Loucy (cell line): ENCODE measurements at regions not wholly inside any gene's neighbourhood (a gene's known extent, or its start where the extent isn't known, plus 50 kb on each side); places are given as distances from the start of the nearest gene placed in this dataset.

Experiments
- H2AFZ ChIP-seq: fragments of 200-600 bp; sonication (generic); 2 replicates; pipeline ENCODE4 v1.6.0; 2016; ENCODE audit warnings: antibody characterized with exemption, mild to moderate bottlenecking, low read length, moderate library complexity
- H3F3A ChIP-seq: fragments of 200-600 bp; 2 replicates; pipeline ENCODE4 v1.6.0; 2016; ENCODE audit warnings: antibody characterized with exemption, low read depth, mild to moderate bottlenecking
- H3K27me3 ChIP-seq: fragments of 200-600 bp; sonication (generic); 2 replicates; pipeline ENCODE4 v1.6.1; 2014; ENCODE audit warnings: low read length, mild to moderate bottlenecking; ENCODE audit not compliant: insufficient read depth, poor library complexity, severe bottlenecking
- H3K36me3 ChIP-seq: fragments of 200-600 bp; sonication (generic); 2 replicates; pipeline ENCODE4 v1.6.1; 2016; ENCODE audit warnings: low read length; ENCODE audit not compliant: insufficient read depth
- H3K4me1 ChIP-seq: fragments of 200-600 bp; sonication (generic); 2 replicates; pipeline ENCODE4 v1.5.1; 2014; ENCODE audit warnings: low read length, mild to moderate bottlenecking; ENCODE audit not compliant: insufficient read depth, poor library complexity, severe bottlenecking
- H3K4me2 ChIP-seq: fragments of 200-600 bp; sonication (generic); 2 replicates; pipeline ENCODE4 v1.6.0; 2014; ENCODE audit warnings: antibody characterized with exemption, low read length, low read depth, mild to moderate bottlenecking; ENCODE audit not compliant: poor library complexity, severe bottlenecking
- H3K4me3 ChIP-seq: fragments of 200-600 bp; sonication (generic); 2 replicates; pipeline ENCODE4 v1.5.1; 2014; ENCODE audit warnings: low read length, mild to moderate bottlenecking, mixed read lengths; ENCODE audit not compliant: poor library complexity, severe bottlenecking
- H3K79me2 ChIP-seq: fragments of 200-600 bp; sonication (generic); 2 replicates; pipeline ENCODE4 v1.6.1; 2014; ENCODE audit warnings: low read length; ENCODE audit not compliant: insufficient read depth
- H3K9ac ChIP-seq: fragments of 200-600 bp; sonication (generic); 2 replicates; pipeline ENCODE4 v1.6.0; 2014; ENCODE audit warnings: mild to moderate bottlenecking, low read depth, low read length, moderate library complexity; ENCODE audit not compliant: poor library complexity, severe bottlenecking
- H3K9me2 ChIP-seq: fragments of 200-600 bp; sonication (generic); replicated peaks from 2 replicates; pipeline ENCODE4 v1.6.1; 2016; ENCODE audit warnings: low read depth, low read length, mixed read lengths
- H3K9me3 ChIP-seq: fragments of 200-600 bp; sonication (generic); 2 replicates; pipeline ENCODE4 v1.6.1; 2014; ENCODE audit warnings: mild to moderate bottlenecking, antibody characterized with exemption, low read length, low read depth; ENCODE audit not compliant: insufficient read depth
- H4K20me1 ChIP-seq: fragments of 200-600 bp; sonication (generic); 2 replicates; pipeline ENCODE4 v1.6.0; 2014; ENCODE audit warnings: antibody characterized with exemption, low read length, mild to moderate bottlenecking; ENCODE audit not compliant: insufficient read depth, poor library complexity, severe bottlenecking
- EZH2phosphoT487 ChIP-seq: fragments of 200-600 bp; IDR thresholded peaks from 2 replicates; pipeline ENCODE4 v1.6.1; 2018; ENCODE audit warnings: antibody characterized with exemption, mild to moderate bottlenecking, moderate library complexity, borderline replicate concordance
- TF ChIP-seq, protein P1 (sequence below): fragments of 200-600 bp; sonication (generic); conservative IDR thresholded peaks from 2 replicates; pipeline ENCODE4 v1.5.1; 2014; ENCODE audit warnings: mild to moderate bottlenecking, antibody characterized with exemption, low read length

DNA sequence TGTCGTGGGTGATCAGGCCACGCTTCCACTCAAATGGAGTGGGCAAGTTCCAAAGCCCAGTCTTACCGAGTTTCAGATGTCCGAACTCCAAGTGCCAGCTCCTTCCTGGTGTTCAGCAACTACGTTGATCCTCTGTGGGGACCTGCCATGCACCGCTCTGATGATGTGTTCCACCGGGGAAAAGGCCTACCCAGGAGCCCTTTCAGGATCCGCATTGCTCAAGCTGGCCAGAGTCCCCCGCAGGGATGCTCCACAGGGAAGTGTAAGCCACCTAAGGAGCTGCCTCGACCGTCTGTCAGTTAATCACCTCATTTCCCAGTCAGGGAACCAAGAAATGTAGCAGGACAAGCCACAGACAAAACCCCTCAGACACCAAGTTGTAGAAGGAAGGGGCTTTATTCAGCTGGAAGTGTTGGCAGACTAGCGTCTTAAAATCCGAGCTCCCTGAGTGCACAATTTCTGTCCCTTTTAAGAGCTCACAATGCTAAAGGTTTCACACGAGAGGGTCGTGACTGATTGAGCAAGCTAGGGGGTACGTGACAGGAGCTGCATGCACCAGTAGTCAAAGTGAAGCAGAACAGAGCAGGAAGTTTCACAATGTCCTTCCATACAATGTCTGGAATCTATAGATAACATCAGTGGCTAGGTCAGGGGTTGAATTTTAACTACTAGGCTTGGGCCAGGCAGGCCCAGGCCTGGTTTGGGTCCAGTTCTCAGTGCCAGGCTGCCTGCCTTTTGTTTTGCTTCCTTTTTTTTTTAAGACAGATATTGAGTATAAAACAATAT, 126.2 kb upstream of the ZDHHC15 start:
- Histone ChIP-seq H3K9me2 (no peaks in the 10 kb centered on the region), H3K27me3 (no peaks in the 10 kb centered on the region), H3K36me3 (no peaks in the 10 kb centered on the region), H3K9ac (no peak overlapping the region), H2AFZ (no peak overlapping the region), H3F3A (no peaks in the 10 kb centered on the region), H3K9me3 (no peaks in the 10 kb centered on the region), H3K4me2 (no peak overlapping the region), H3K4me3 (no peak overlapping the region), H3K4me1 (no peaks in the 10 kb centered on the region), H3K79me2 (no peaks in the 10 kb centered on the region), H4K20me1 (no peaks in the 10 kb centered on the region)
- no peak for TF ChIP-seq EZH2phosphoT487
- TF ChIP-seq, protein P1, sequence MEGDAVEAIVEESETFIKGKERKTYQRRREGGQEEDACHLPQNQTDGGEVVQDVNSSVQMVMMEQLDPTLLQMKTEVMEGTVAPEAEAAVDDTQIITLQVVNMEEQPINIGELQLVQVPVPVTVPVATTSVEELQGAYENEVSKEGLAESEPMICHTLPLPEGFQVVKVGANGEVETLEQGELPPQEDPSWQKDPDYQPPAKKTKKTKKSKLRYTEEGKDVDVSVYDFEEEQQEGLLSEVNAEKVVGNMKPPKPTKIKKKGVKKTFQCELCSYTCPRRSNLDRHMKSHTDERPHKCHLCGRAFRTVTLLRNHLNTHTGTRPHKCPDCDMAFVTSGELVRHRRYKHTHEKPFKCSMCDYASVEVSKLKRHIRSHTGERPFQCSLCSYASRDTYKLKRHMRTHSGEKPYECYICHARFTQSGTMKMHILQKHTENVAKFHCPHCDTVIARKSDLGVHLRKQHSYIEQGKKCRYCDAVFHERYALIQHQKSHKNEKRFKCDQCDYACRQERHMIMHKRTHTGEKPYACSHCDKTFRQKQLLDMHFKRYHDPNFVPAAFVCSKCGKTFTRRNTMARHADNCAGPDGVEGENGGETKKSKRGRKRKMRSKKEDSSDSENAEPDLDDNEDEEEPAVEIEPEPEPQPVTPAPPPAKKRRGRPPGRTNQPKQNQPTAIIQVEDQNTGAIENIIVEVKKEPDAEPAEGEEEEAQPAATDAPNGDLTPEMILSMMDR, result no peak

GRCh38 chrX:75642811-75643361, 120.0 kb upstream of the ZDHHC15 start:
- Histone ChIP-seq H3K4me1 (no peaks in the 10 kb centered on the region), H3K27me3 (no peaks in the 10 kb centered on the region), H4K20me1 (no peaks in the 10 kb centered on the region), H2AFZ (no peak overlapping the region), H3K4me3 (no peak overlapping the region), H3K36me3 (no peaks in the 10 kb centered on the region), H3K9me2 (no peaks in the 10 kb centered on the region), H3K4me2 (no peak overlapping the region), H3F3A (no peaks in the 10 kb centered on the region), H3K9me3 (no peaks in the 10 kb centered on the region), H3K79me2 (no peaks in the 10 kb centered on the region), H3K9ac (no peak overlapping the region)
- TF ChIP-seq, protein P1, result no peak
- TF ChIP-seq EZH2phosphoT487, result no peak

DNA sequence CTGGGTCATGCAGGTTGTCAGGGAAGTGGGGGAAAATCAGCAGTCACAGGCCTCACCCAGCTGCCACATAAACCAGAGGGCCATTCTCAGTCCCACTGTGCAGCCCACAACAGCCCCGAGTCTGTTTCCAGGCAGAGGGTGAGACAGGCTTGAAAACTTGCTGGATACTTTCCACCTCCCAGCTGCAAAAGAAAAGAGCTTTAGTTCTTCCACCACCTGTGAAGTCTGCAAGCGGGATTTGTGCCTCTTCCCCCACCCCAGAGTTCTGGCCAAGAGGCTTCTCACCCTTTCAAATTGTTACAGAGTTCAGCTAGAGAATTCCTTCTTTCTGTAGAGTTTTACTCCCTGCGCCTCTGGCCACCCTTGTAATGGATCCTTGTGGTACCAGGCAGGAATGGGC, 115.5 kb upstream of the ZDHHC15 start:
- no peak overlapping the region for H3K4me2 ChIP-seq
- H3K4me1 ChIP-seq, result no peaks in the 10 kb centered on the region
- no peak overlapping the region for H3K9ac ChIP-seq
- no peaks in the 10 kb centered on the region for H3K79me2 ChIP-seq
- H4K20me1 ChIP-seq, result no peaks in the 10 kb centered on the region
- TF ChIP-seq EZH2phosphoT487, result no peak
- TF ChIP-seq, protein P1, result no peak
- H2AFZ ChIP-seq, result no peak overlapping the region
- no peaks in the 10 kb centered on the region for H3K9me2 ChIP-seq
- H3K36me3 ChIP-seq, result no peaks in the 10 kb centered on the region
- H3K4me3 ChIP-seq, result no peak overlapping the region
- H3K9me3 ChIP-seq, result no peaks in the 10 kb centered on the region
- no peaks in the 10 kb centered on the region for H3K27me3 ChIP-seq
- no peaks in the 10 kb centered on the region for H3F3A ChIP-seq
